HEK293T (cell line): ENCODE measurements at regions not wholly inside any gene's neighbourhood (a gene's known extent, or its start where the extent isn't known, plus 50 kb on each side); places are given as distances from the start of the nearest gene placed in this dataset.

ENCODE experiments used
- CTCF ChIA-PET: fragments of 350-600 bp; formaldehyde crosslinking; extraction: SDS; loops from one replicate; lab custom pipeline; 2021; ENCODE audit warnings: antibody characterized with exemption, inconsistent platforms; lab: Yijun Ruan, JAX
- POLR2A ChIA-PET: fragments of 350-600 bp; formaldehyde crosslinking; extraction: SDS; loops from one replicate; lab custom pipeline; 2020; ENCODE audit warnings: antibody characterized with exemption, inconsistent platforms; lab: Yijun Ruan, JAX
- DNase-seq: peaks from one replicate; pipeline ENCODE4 v3.0.0; 2012; ENCODE audit warnings: mixed read lengths; ENCODE audit errors: extremely low spot score
- ARNT ChIP-seq: fragments of 450-650 bp; IDR thresholded peaks from 2 replicates; pipeline ENCODE4 v1.6.1; 2017; ENCODE audit warnings: mild to moderate bottlenecking
- BHLHE40 ChIP-seq: fragments of 450-650 bp; IDR thresholded peaks from 2 replicates; pipeline ENCODE4 v1.6.1; 2016; ENCODE audit warnings: mild to moderate bottlenecking, moderate library complexity, borderline replicate concordance
- CTBP1 ChIP-seq: fragments of 450-650 bp; IDR thresholded peaks from 2 replicates; pipeline ENCODE4 v1.6.1; 2016; ENCODE audit warnings: borderline replicate concordance
- ELF4 ChIP-seq: fragments of 450-650 bp; IDR thresholded peaks from 2 replicates; pipeline ENCODE4 v1.6.1; 2017; ENCODE audit warnings: antibody characterized with exemption
- FOXA1 ChIP-seq: fragments of 450-650 bp; IDR thresholded peaks from 2 replicates; pipeline ENCODE4 v1.6.1; 2016; ENCODE audit warnings: mild to moderate bottlenecking
- FOXK2 ChIP-seq: fragments of 450-650 bp; IDR thresholded peaks from 2 replicates; pipeline ENCODE4 v1.6.1; 2016; ENCODE audit warnings: mild to moderate bottlenecking
- FOXM1 ChIP-seq: fragments of 450-650 bp; IDR thresholded peaks from 2 replicates; pipeline ENCODE4 v1.6.1; 2017; ENCODE audit warnings: mild to moderate bottlenecking, borderline replicate concordance
- HDGF ChIP-seq: fragments of 450-650 bp; IDR thresholded peaks from 2 replicates; pipeline ENCODE4 v1.6.1; 2017; ENCODE audit warnings: antibody characterized with exemption, borderline replicate concordance
- L3MBTL2 ChIP-seq: fragments of 450-650 bp; conservative IDR thresholded peaks from 2 replicates; pipeline ENCODE4 v1.6.1; 2016; ENCODE audit warnings: mild to moderate bottlenecking
- LEF1 ChIP-seq: fragments of 450-650 bp; IDR thresholded peaks from 2 replicates; pipeline ENCODE4 v1.6.1; 2017; ENCODE audit warnings: mild to moderate bottlenecking, borderline replicate concordance
- NFRKB ChIP-seq: fragments of 450-650 bp; IDR thresholded peaks from 2 replicates; pipeline ENCODE4 v1.6.1; 2016; ENCODE audit warnings: mild to moderate bottlenecking, moderate library complexity
- PKNOX1 ChIP-seq: fragments of 450-650 bp; IDR thresholded peaks from 2 replicates; pipeline ENCODE4 v1.6.1; 2016
- SP1 ChIP-seq: fragments of 450-650 bp; IDR thresholded peaks from 2 replicates; pipeline ENCODE4 v1.6.1; 2017
- SUZ12 ChIP-seq: fragments of 450-650 bp; IDR thresholded peaks from 2 replicates; pipeline ENCODE4 v1.6.1; 2016; ENCODE audit warnings: mild to moderate bottlenecking
- TARDBP ChIP-seq: fragments of 450-650 bp; IDR thresholded peaks from 2 replicates; pipeline ENCODE4 v1.6.1; 2016
- ZNF384 ChIP-seq: fragments of 450-650 bp; IDR thresholded peaks from 2 replicates; pipeline ENCODE4 v1.6.1; 2016

GRCh38 chrX:69415698-69416097 lies 88.4 kb upstream of the NALF2 start:
- TF ChIP-seq TARDBP (no peak), FOXA1 (no peak), L3MBTL2 (no peak), PKNOX1 (no peak), ELF4 (no peak), FOXM1 (no peak), LEF1 (no peak), HDGF (no peak), SUZ12 (no peak)
- DNase-seq = no peak
- POLR2A ChIA-PET = no interaction called here
- CTCF ChIA-PET = interaction anchor here (0.8 kb wide), 1 partner anchor 36 kb away, joined by 4 read pairs; no protein-coding TSS in a partner anchor

- no peak for TF ChIP-seq FOXM1
- no peak for TF ChIP-seq LEF1
- TF ChIP-seq FOXK2 = no peak
- TF ChIP-seq BHLHE40 = no peak
- no peak for TF ChIP-seq NFRKB
Measured at GRCh38 chrX:69412661-69413060, 91.5 kb upstream of the NALF2 start.

GRCh38 chrX:69398881-69399280 lies 105.2 kb upstream of the NALF2 start:
- no peak for DNase-seq
- TF ChIP-seq NFRKB (no peak), CTBP1 (no peak), L3MBTL2 (no peak), BHLHE40 (no peak), SP1 (no peak), ZNF384 (no peak), SUZ12 (no peak), FOXA1 (no peak), LEF1 (no peak), ARNT (no peak), HDGF (no peak), PKNOX1 (no peak), TARDBP (no peak), ELF4 (no peak), FOXM1 (no peak), FOXK2 (no peak)
- POLR2A ChIA-PET = no interaction called here
- CTCF ChIA-PET = no interaction called here

More at GRCh38 chrX:69412661-69413060, 91.5 kb upstream of the NALF2 start:
- ChIA-PET CTCF (interaction anchor here (2.6 kb wide), 1 partner anchor 12 kb away, joined by 15 read pairs; no protein-coding TSS in a partner anchor), POLR2A (no interaction called here)
- no peak for DNase-seq

GRCh38 chrX:69396916-69397315 lies 107.2 kb upstream of the NALF2 start:
- no peak for DNase-seq
- TF ChIP-seq L3MBTL2 (no peak), SP1 (no peak), TARDBP (no peak)
- CTCF ChIA-PET = interaction anchor here (0.9 kb wide), 1 partner anchor 10 kb away, joined by 3 read pairs; no protein-coding TSS in a partner anchor
- POLR2A ChIA-PET = no interaction called here

GRCh38 chrX:69395306-69395705 lies 108.8 kb upstream of the NALF2 start:
- no peak for DNase-seq
- CTCF ChIA-PET = interaction anchor here (1.1 kb wide), 2 partner anchors 29 to 702 kb away, joined by 3 read pairs; no protein-coding TSS in a partner anchor
- POLR2A ChIA-PET = no interaction called here
- TF ChIP-seq LEF1 (no peak), NFRKB (no peak), SUZ12 (no peak), L3MBTL2 (no peak), SP1 (no peak)

- no peak for DNase-seq
- POLR2A ChIA-PET = no interaction called here
- TF ChIP-seq TARDBP (no peak), ZNF384 (no peak), PKNOX1 (no peak), NFRKB (no peak), LEF1 (no peak), CTBP1 (no peak), SUZ12 (no peak), BHLHE40 (no peak), FOXK2 (no peak), ARNT (no peak), FOXA1 (no peak), ELF4 (no peak), FOXM1 (no peak), HDGF (no peak), L3MBTL2 (no peak), SP1 (no peak)
- CTCF ChIA-PET = interaction anchor here (0.7 kb wide), 1 partner anchor 274 kb away, joined by 4 read pairs; no protein-coding TSS in a partner anchor
Measured at GRCh38 chrX:69389101-69389501, 115.0 kb upstream of the NALF2 start.

- ChIA-PET POLR2A (no interaction called here), CTCF (interaction anchor here (0.7 to 1.8 kb wide), 4 partner anchors 273 to 567 kb away, joined by 4 to 16 read pairs (median 8); no protein-coding TSS in a partner anchor)
- no peak for DNase-seq
- TF ChIP-seq ZNF384 (no peak), HDGF (no peak), ARNT (no peak), FOXM1 (no peak), LEF1 (no peak), BHLHE40 (no peak), FOXK2 (no peak), SP1 (no peak), TARDBP (no peak), SUZ12 (no peak), FOXA1 (no peak), CTBP1 (no peak), ELF4 (no peak), PKNOX1 (no peak), L3MBTL2 (no peak), NFRKB (no peak)
Measured at GRCh38 chrX:69388526-69388925, 115.6 kb upstream of the NALF2 start.
